H1 (cell line): ENCODE measurements at regions not wholly inside any gene's neighbourhood (a gene's known extent, or its start where the extent isn't known, plus 50 kb on each side); places are given as distances from the start of the nearest gene placed in this dataset.

Experiments used
- FOSL1 ChIP-seq: IDR thresholded peaks from 2 replicates; pipeline ENCODE4 v1.6.1; 2011; ENCODE audit warnings: mild to moderate bottlenecking, low read depth, low read length, moderate library complexity; ENCODE audit not compliant: insufficient read depth
- JUN ChIP-seq: IDR thresholded peaks from 2 replicates; pipeline ENCODE4 v1.6.1; 2011; ENCODE audit warnings: low read depth, mild to moderate bottlenecking, improper control_type of control experiment, low read length
- KDM5A ChIP-seq: fragments of 200-600 bp; IDR thresholded peaks from 2 replicates; pipeline ENCODE4 v1.7.1; 2012; ENCODE audit warnings: mild to moderate bottlenecking, low read length, inconsistent platforms, mixed read lengths
- POLR2A ChIP-seq, 2 experiments: IDR thresholded peaks; 1 replicate in 1 of 2; 2 replicates in 1 of 2; pipeline ENCODE4 v1.6.1; 2011; ENCODE audit warnings: low read depth in 2 of 2, low read length in 2 of 2, mild to moderate bottlenecking in 2 of 2; ENCODE audit errors: control extremely low read depth in 1 of 2
- TAF1 ChIP-seq: IDR thresholded peaks from 2 replicates; pipeline ENCODE4 v1.6.1; 2011; ENCODE audit warnings: mild to moderate bottlenecking, low read depth, low read length

- no peak for TF ChIP-seq KDM5A
- TF ChIP-seq FOSL1, result no peak
- TF ChIP-seq TAF1, result no peak
- TF ChIP-seq JUN, result no peak
- no peak for TF ChIP-seq POLR2A (IDR thresholded peaks at IDR 0.05; ENCODE audit: control extremely low read depth in 1 of 2, low read depth in 2 of 2, low read length in 2 of 2)
These were observed 1067.2 kb upstream of the GYPC start (continued) for GRCh38 chr2:125588780-125589179.
